CD14-positive monocyte (primary cell): ENCODE measurements at regions not wholly inside any gene's neighbourhood (a gene's known extent, or its start where the extent isn't known, plus 50 kb on each side); places are given as distances from the start of the nearest gene placed in this dataset.

ENCODE experiments used
- DNase-seq, 3 donors: peaks; one replicate each; pipeline ENCODE4 v3.0.0-alpha.2; 2011 to 2022
- H2AFZ ChIP-seq: 2 replicates; pipeline ENCODE4 v1.6.0; 2012; ENCODE audit warnings: mild to moderate bottlenecking, low read depth, low read length, inconsistent platforms; ENCODE audit not compliant: insufficient read depth, poor library complexity, severe bottlenecking
- H3K27ac ChIP-seq, 2 donors: 1 replicate in 1 of 2; 2 replicates in 1 of 2; pipeline ENCODE4 v1.5.1; 2012 to 2013; ENCODE audit warnings: low read length in 2 of 2, control low read depth in 1 of 2, inconsistent platforms in 1 of 2, low read depth in 1 of 2, mild to moderate bottlenecking in 1 of 2
- H3K27me3 ChIP-seq, 2 donors: one replicate each; pipeline versions ENCODE4 v1.6.0 to v1.6.1; 2011 to 2013; ENCODE audit warnings: low read length in 2 of 2; ENCODE audit not compliant: control insufficient read depth in 2 of 2, insufficient read depth in 2 of 2
- H3K36me3 ChIP-seq, 2 donors: replicated peaks in 1 of 2; 1 replicate in 1 of 2; 2 replicates in 1 of 2; pipeline versions ENCODE4 v1.5.1 to v1.6.1; 2012 to 2013; ENCODE audit warnings: low read length in 2 of 2, control low read depth in 1 of 2, inconsistent platforms in 1 of 2, mild to moderate bottlenecking in 1 of 2; ENCODE audit not compliant: insufficient read depth in 2 of 2, control insufficient read depth in 1 of 2
- H3K4me1 ChIP-seq, 2 donors: 1 replicate in 1 of 2; 2 replicates in 1 of 2; pipeline versions ENCODE4 v1.5.1 to v1.6.1; 2012 to 2013; ENCODE audit warnings: low read length in 2 of 2, control low read depth in 1 of 2, inconsistent platforms in 1 of 2, mild to moderate bottlenecking in 1 of 2, moderate library complexity in 1 of 2; ENCODE audit not compliant: insufficient read depth in 2 of 2, control insufficient read depth in 1 of 2
- H3K4me2 ChIP-seq: replicated peaks from 2 replicates; pipeline ENCODE3; 2012; ENCODE audit warnings: low read length, moderate library complexity, mild to moderate bottlenecking; ENCODE audit not compliant: poor library complexity, severe bottlenecking; ENCODE audit errors: extremely low read depth
- H3K4me3 ChIP-seq, 3 experiments: fragments of 200-600 bp in 1 of 3; sonication (generic) in 1 of 3; replicated peaks in 1 of 3; 1 replicate in 2 of 3; 2 replicates in 1 of 3; pipeline ENCODE4 v1.5.1; 2011 to 2013; ENCODE audit warnings: low read length in 3 of 3, mild to moderate bottlenecking in 3 of 3, control low read depth in 2 of 3, low read depth in 2 of 3, inconsistent platforms in 1 of 3, moderate library complexity in 1 of 3
- H3K79me2 ChIP-seq: 2 replicates; pipeline ENCODE4 v1.6.0; 2012; ENCODE audit warnings: mild to moderate bottlenecking, control low read depth, inconsistent platforms, low read length, moderate library complexity; ENCODE audit not compliant: insufficient read depth
- H3K9ac ChIP-seq: 2 replicates; pipeline ENCODE4 v1.6.0; 2017; ENCODE audit warnings: low read length, mild to moderate bottlenecking; ENCODE audit not compliant: insufficient read depth, poor library complexity, severe bottlenecking
- H3K9me3 ChIP-seq, 2 donors: replicated peaks in 1 of 2; 1 replicate in 1 of 2; 2 replicates in 1 of 2; pipeline versions ENCODE4 v1.5.1 to v1.6.1; 2012 to 2013; ENCODE audit warnings: low read length in 2 of 2, control low read depth in 1 of 2; ENCODE audit not compliant: control insufficient read depth in 1 of 2, insufficient read depth in 1 of 2
- H4K20me1 ChIP-seq: 2 replicates; pipeline ENCODE4 v1.6.0; 2012; ENCODE audit warnings: mild to moderate bottlenecking, low read length, control low read depth, moderate library complexity; ENCODE audit not compliant: insufficient read depth
- H3K27ac Mint-ChIP-seq, 7 donors: one replicate each; pipeline ENCODE4 v1.8.0; 2020; ENCODE audit warnings: mild to moderate bottlenecking in 7 of 7, mixed read lengths in 7 of 7, moderate library complexity in 6 of 7, inconsistent platforms in 2 of 7
- H3K27me3 Mint-ChIP-seq, 3 donors: one replicate each; pipeline ENCODE4 v1.8.0; 2021 to 2022; ENCODE audit warnings: low read depth in 3 of 3, mild to moderate bottlenecking in 3 of 3, mixed read lengths in 3 of 3, moderate library complexity in 3 of 3, inconsistent platforms in 1 of 3
- H3K36me3 Mint-ChIP-seq, 2 donors: one replicate each; pipeline ENCODE4 v1.8.0; 2020; ENCODE audit warnings: mixed read lengths in 2 of 2, inconsistent platforms in 1 of 2, mild to moderate bottlenecking in 1 of 2
- H3K4me1 Mint-ChIP-seq: one replicate; pipeline ENCODE4 v1.8.0; 2020; ENCODE audit warnings: mild to moderate bottlenecking, mixed read lengths
- H3K4me3 Mint-ChIP-seq, 2 donors: one replicate each; pipeline ENCODE4 v1.8.0; 2020; ENCODE audit warnings: mild to moderate bottlenecking in 2 of 2, mixed read lengths in 2 of 2, moderate library complexity in 1 of 2
- H3K9me3 Mint-ChIP-seq, 7 donors: one replicate each; pipeline ENCODE4 v1.8.0; 2020 to 2022; ENCODE audit warnings: mixed read lengths in 7 of 7, mild to moderate bottlenecking in 6 of 7, moderate library complexity in 6 of 7, inconsistent platforms in 2 of 7
- CTCF ChIP-seq: fragments of 200-600 bp; IDR thresholded peaks from one replicate; pipeline ENCODE4 v1.8.0; 2022; ENCODE audit warnings: antibody characterized with exemption, mild to moderate bottlenecking
- WGBS: methylation state at CpG from one replicate; pipeline ENCODE4 v1.1.5; 2013; ENCODE audit warnings: missing lambda C conversion rate; ENCODE audit not compliant: insufficient coverage; 5-methylcytosine and 5-hydroxymethylcytosine counted together
- intact Hi-C, 2 donors: fragments of 100-400 bp; cut with micrococcal nuclease; formaldehyde crosslinking; loops; one replicate each; pipeline versions ENCODE4 v1.15.0 to v1.15.1; 2023

- H3K4me3 Mint-ChIP-seq: no peak overlapping the region
- Histone ChIP-seq H3K36me3 (no peaks in the 10 kb centered on the region), H4K20me1 (no peaks in the 10 kb centered on the region), H3K79me2 (no peaks in the 10 kb centered on the region), H3K4me1 (no peaks in the 10 kb centered on the region), H3K9ac (no peak overlapping the region), H2AFZ (no peak overlapping the region), H3K27me3 (no peaks in the 10 kb centered on the region), H3K4me3 (no peak overlapping the region), H3K27ac (no peak overlapping the region), H3K9me3 (peaks cover 0 to 8% of the 10 kb centered on the region in 2 donors), H3K4me2 (no peak overlapping the region)
- no peaks in the 10 kb centered on the region for H3K27me3 Mint-ChIP-seq
- no peak for DNase-seq
- no peak for TF ChIP-seq CTCF
- H3K36me3 Mint-ChIP-seq: no peaks in the 10 kb centered on the region
- no peak overlapping the region for H3K27ac Mint-ChIP-seq
- 80% methylated on average over 1 of the region's 3 CpGs for WGBS
- intact Hi-C loops: no loop called here
- no peaks in the 10 kb centered on the region for H3K4me1 Mint-ChIP-seq
- H3K9me3 Mint-ChIP-seq: peaks cover 0 to 9% (median 0%) of the 10 kb centered on the region in 7 donors
Measured at GRCh38 chr9:29150606-29151005, 1577.3 kb upstream of the C9orf72 start.

GRCh38 chr9:29160763-29161353 is 1587.6 kb upstream of the C9orf72 start:
- 91% methylated on average over 4 of the region's 6 CpGs for WGBS
- Histone ChIP-seq H3K36me3 (no peaks in the 10 kb centered on the region), H3K9me3 (no peaks in the 10 kb centered on the region), H3K4me1 (no peaks in the 10 kb centered on the region), H3K9ac (no peak overlapping the region), H3K27me3 (no peaks in the 10 kb centered on the region), H3K27ac (no peak overlapping the region), H3K79me2 (no peaks in the 10 kb centered on the region), H3K4me2 (no peak overlapping the region), H2AFZ (no peak overlapping the region), H4K20me1 (no peaks in the 10 kb centered on the region), H3K4me3 (no peak overlapping the region)
- H3K4me3 Mint-ChIP-seq: no peak overlapping the region
- no peak overlapping the region for H3K27ac Mint-ChIP-seq
- peaks cover 0 to 8% (median 2%) of the 10 kb centered on the region in 7 donors for H3K9me3 Mint-ChIP-seq
- H3K36me3 Mint-ChIP-seq: no peaks in the 10 kb centered on the region
- no peak for DNase-seq
- no peaks in the 10 kb centered on the region for H3K27me3 Mint-ChIP-seq
- intact Hi-C loops: no loop called here
- TF ChIP-seq CTCF: no peak
- H3K4me1 Mint-ChIP-seq: no peaks in the 10 kb centered on the region
